H54 (cell line): ENCODE measurements at regions not wholly inside any gene's neighbourhood (a gene's known extent, or its start where the extent isn't known, plus 50 kb on each side); places are given as distances from the start of the nearest gene placed in this dataset.

ENCODE experiments used
- DNase-seq: peaks from one replicate; pipeline ENCODE4 v3.0.0; 2011; ENCODE audit warnings: low spot score, mixed read lengths; ENCODE audit not compliant: insufficient read length
- FAIRE-seq: peaks from 3 replicates; lab custom pipeline; 2011; peaks lifted over from hg19 to GRCh38; lab: Jason Lieb, UNC
- POLR2A ChIP-seq: IDR thresholded peaks from 2 replicates; pipeline ENCODE4 v1.6.1; 2011; ENCODE audit warnings: low read depth, mild to moderate bottlenecking, low read length

GRCh38 chr4:99729186-99729585 lies 71.6 kb upstream of the C4orf54 start:
- FAIRE-seq: no peak
- DNase-seq: no peak
- TF ChIP-seq POLR2A: no peak

- no peak for TF ChIP-seq POLR2A
- no peak for DNase-seq
- no peak for FAIRE-seq
Measured at GRCh38 chr4:99724067-99724466, 66.4 kb upstream of the C4orf54 start.

GRCh38 chr4:99723612-99724011 lies 66.0 kb upstream of the C4orf54 start:
- FAIRE-seq (peak; percentile 91), DNase-seq (peak; percentile 21)
- no peak for TF ChIP-seq POLR2A

- FAIRE-seq: no peak
- TF ChIP-seq POLR2A: no peak
Measured at GRCh38 chr4:99722725-99723124, 65.1 kb upstream of the C4orf54 start.

GRCh38 chr4:99722006-99722405 lies 64.4 kb upstream of the C4orf54 start:
- FAIRE-seq: no peak
- DNase-seq: no peak
- no peak for TF ChIP-seq POLR2A

More at GRCh38 chr4:99722725-99723124, 65.1 kb upstream of the C4orf54 start:
- no peak for DNase-seq

- FAIRE-seq: no peak
- DNase-seq: no peak
- TF ChIP-seq POLR2A: no peak
Measured at GRCh38 chr4:99720206-99720605, 62.6 kb upstream of the C4orf54 start.

- TF ChIP-seq POLR2A: no peak
- DNase-seq (no peak), FAIRE-seq (no peak)
Measured at GRCh38 chr4:99716996-99717395, 59.4 kb upstream of the C4orf54 start.

GRCh38 chr4:99715286-99715685 lies 57.7 kb upstream of the C4orf54 start:
- FAIRE-seq: no peak
- no peak for DNase-seq
- no peak for TF ChIP-seq POLR2A

- FAIRE-seq: no peak
- no peak for TF ChIP-seq POLR2A
- DNase-seq: no peak
Measured at GRCh38 chr4:99714179-99714578, 56.6 kb upstream of the C4orf54 start.

GRCh38 chr4:99712530-99712929 lies 54.9 kb upstream of the C4orf54 start:
- FAIRE-seq (no peak), DNase-seq (no peak)
- no peak for TF ChIP-seq POLR2A

- TF ChIP-seq POLR2A: no peak
- DNase-seq: no peak
- FAIRE-seq: no peak
Measured at GRCh38 chr4:99712099-99712498, 54.5 kb upstream of the C4orf54 start.

GRCh38 chr4:99711657-99712056 lies 54.0 kb upstream of the C4orf54 start:
- DNase-seq (no peak), FAIRE-seq (no peak)
- no peak for TF ChIP-seq POLR2A

- DNase-seq (no peak), FAIRE-seq (no peak)
- no peak for TF ChIP-seq POLR2A
Measured at GRCh38 chr4:99710681-99711345, 53.2 kb upstream of the C4orf54 start.

- no peak for DNase-seq
- no peak for FAIRE-seq
- no peak for TF ChIP-seq POLR2A
Measured at GRCh38 chr4:99710020-99710419, 52.4 kb upstream of the C4orf54 start.

GRCh38 chr4:99708551-99708950 lies 50.9 kb upstream of the C4orf54 start:
- DNase-seq: no peak
- TF ChIP-seq POLR2A: no peak
- FAIRE-seq: no peak
